22Rv1 (cell line): ENCODE measurements at regions not wholly inside any gene's neighbourhood (a gene's known extent, or its start where the extent isn't known, plus 50 kb on each side); places are given as distances from the start of the nearest gene placed in this dataset.

ENCODE experiments used
- ZFX ChIP-seq: fragments of 450-650 bp; IDR thresholded peaks from 2 replicates; pipeline ENCODE4 v1.6.1; 2017; ENCODE audit warnings: antibody characterized with exemption, borderline replicate concordance
- TF ChIP-seq, protein P1 (sequence below): fragments of 450-650 bp; IDR thresholded peaks from 2 replicates; pipeline ENCODE4 v1.5.1; 2017; ENCODE audit warnings: mild to moderate bottlenecking

DNA sequence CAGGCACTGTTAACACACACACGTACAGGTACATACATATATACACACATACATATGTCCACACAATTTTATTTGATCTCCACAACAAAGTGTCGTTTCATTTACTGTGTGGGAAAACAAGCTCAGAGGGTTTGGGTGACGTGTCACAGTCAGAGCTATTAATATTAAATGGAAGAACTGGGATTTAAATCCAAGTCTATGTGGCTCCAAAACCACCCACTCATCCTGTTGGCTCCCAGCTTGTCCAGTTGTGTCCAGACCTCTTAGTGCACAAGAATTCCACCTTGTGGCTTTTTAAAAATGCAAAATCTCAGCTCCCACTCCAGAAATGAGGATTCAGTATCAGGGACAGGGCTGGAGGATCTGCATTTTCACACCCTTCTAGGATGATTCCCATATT, 52.3 kb upstream of the PTPDC1 start:
- TF ChIP-seq, protein P1, sequence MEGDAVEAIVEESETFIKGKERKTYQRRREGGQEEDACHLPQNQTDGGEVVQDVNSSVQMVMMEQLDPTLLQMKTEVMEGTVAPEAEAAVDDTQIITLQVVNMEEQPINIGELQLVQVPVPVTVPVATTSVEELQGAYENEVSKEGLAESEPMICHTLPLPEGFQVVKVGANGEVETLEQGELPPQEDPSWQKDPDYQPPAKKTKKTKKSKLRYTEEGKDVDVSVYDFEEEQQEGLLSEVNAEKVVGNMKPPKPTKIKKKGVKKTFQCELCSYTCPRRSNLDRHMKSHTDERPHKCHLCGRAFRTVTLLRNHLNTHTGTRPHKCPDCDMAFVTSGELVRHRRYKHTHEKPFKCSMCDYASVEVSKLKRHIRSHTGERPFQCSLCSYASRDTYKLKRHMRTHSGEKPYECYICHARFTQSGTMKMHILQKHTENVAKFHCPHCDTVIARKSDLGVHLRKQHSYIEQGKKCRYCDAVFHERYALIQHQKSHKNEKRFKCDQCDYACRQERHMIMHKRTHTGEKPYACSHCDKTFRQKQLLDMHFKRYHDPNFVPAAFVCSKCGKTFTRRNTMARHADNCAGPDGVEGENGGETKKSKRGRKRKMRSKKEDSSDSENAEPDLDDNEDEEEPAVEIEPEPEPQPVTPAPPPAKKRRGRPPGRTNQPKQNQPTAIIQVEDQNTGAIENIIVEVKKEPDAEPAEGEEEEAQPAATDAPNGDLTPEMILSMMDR: no peak
- TF ChIP-seq ZFX: no peak
